ENCODE measurements at regions not wholly inside any gene's neighbourhood (a gene's known extent, or its start where the extent isn't known, plus 50 kb on each side); places are given as distances from the start of the nearest gene placed in this dataset.

GRCh38 chr3:127061641-127062040 lies 78.7 kb downstream of the PLXNA1 start:
- ATAC-seq: peak; percentile 96
- H2AFZ ChIP-seq: no peak overlapping the region
- no peaks in the 10 kb centered on the region for H3K79me2 ChIP-seq (replicated peaks; ENCODE audit: insufficient read depth)
- no peaks in the 10 kb centered on the region for H3K4me1 ChIP-seq (ENCODE audit: insufficient read depth)
- H3K4me3 Mint-ChIP-seq: no peak overlapping the region
- DNase-seq (ENCODE audit: low spot score): peak; percentile 45
- no peaks in the 10 kb centered on the region for H3K27me3 ChIP-seq (ENCODE audit: insufficient read depth)
- no peaks in the 10 kb centered on the region for H4K20me1 ChIP-seq (replicated peaks; ENCODE audit: insufficient read depth)
- no peaks in the 10 kb centered on the region for H3K9me2 ChIP-seq (ENCODE audit: insufficient read depth)
- H3K27ac ChIP-seq (ENCODE audit: low read depth): no peak overlapping the region
- no peak overlapping the region for H3K4me3 ChIP-seq
- peaks cover 7% of the 10 kb centered on the region; the same call in 2 of the 3 replicates for H3K36me3 Mint-ChIP-seq (ENCODE audit: low read depth)
- H3F3A ChIP-seq (replicated peaks; ENCODE audit: low read depth): no peaks in the 10 kb centered on the region
- no peak overlapping the region for H3K27ac Mint-ChIP-seq
- H3K36me3 ChIP-seq (ENCODE audit: insufficient read depth): no peaks in the 10 kb centered on the region
- no peak overlapping the region for H3K4me2 ChIP-seq
- H3K27me3 Mint-ChIP-seq (ENCODE audit: insufficient read depth, low read depth, poor library complexity): peaks cover 4% of the 10 kb centered on the region
- H3K9me3 Mint-ChIP-seq: peaks cover 9% of the 10 kb centered on the region
- TF ChIP-seq EZH2 (IDR thresholded peaks at IDR 0.05; ENCODE audit: low read depth, unreplicated experiment): no peak
- no peak for TF ChIP-seq ZNF462 (CRISPR knock-in tag; IDR thresholded peaks at IDR 0.05)
- no peak for TF ChIP-seq CTCF (conservative IDR thresholded peaks at IDR 0.05; ENCODE audit: low read depth in 2 of 2)
- TF ChIP-seq EZH2phosphoT487 (IDR thresholded peaks at IDR 0.05; ENCODE audit: unreplicated experiment): no peak
- TF ChIP-seq CREB1 (CRISPR knock-in tag; IDR thresholded peaks at IDR 0.05; ENCODE audit: low read depth): no peak
- TF ChIP-seq ETS1 (IDR thresholded peaks at IDR 0.05): no peak
- no peak for TF ChIP-seq JUNB (IDR thresholded peaks at IDR 0.05; ENCODE audit: unreplicated experiment)
- peaks cover 5% of the 10 kb centered on the region for H3K4me1 Mint-ChIP-seq

Measured in GM23338 (cell line).